ENCODE measurements at regions not wholly inside any gene's neighbourhood (a gene's known extent, or its start where the extent isn't known, plus 50 kb on each side); places are given as distances from the start of the nearest gene placed in this dataset.

- TF ChIP-seq CTCF (IDR thresholded peaks at IDR 0.05) = peak; percentile 81
- ATAC-seq (ENCODE audit: insufficient number of reproducible peaks, low FRiP score, low read depth) (no peak), DNase-seq (ENCODE audit: low spot score) (no peak)
These were observed 59.8 kb upstream of the DEK start for GRCh38 chr6:18323935-18324705.

GRCh38 chr6:18317850-18318249 is 53.5 kb upstream of the DEK start:
- Histone ChIP-seq H3K36me3 (no peaks in the 10 kb centered on the region), H3K27ac (no peak overlapping the region), H3K4me1 (ENCODE audit: control insufficient read depth in 1 of 2, low read depth in 2 of 2) (no peaks in the 10 kb centered on the region), H3K4me3 (no peak overlapping the region), H3K9me3 (no peaks in the 10 kb centered on the region), H3K27me3 (replicated peaks; ENCODE audit: insufficient read depth) (no peaks in the 10 kb centered on the region)
- DNase-seq (ENCODE audit: low spot score) (no peak), ATAC-seq (ENCODE audit: insufficient number of reproducible peaks, low FRiP score, low read depth) (no peak)
- no peak for TF ChIP-seq CTCF (IDR thresholded peaks at IDR 0.05)

More at GRCh38 chr6:18323935-18324705, 59.8 kb upstream of the DEK start:
- Histone ChIP-seq H3K27ac (no peak overlapping the region), H3K9me3 (no peaks in the 10 kb centered on the region), H3K27me3 (replicated peaks; ENCODE audit: insufficient read depth) (no peaks in the 10 kb centered on the region), H3K4me1 (ENCODE audit: control insufficient read depth in 1 of 2, low read depth in 2 of 2) (peaks cover 14 to 23% of the 10 kb centered on the region in 2 donors), H3K36me3 (no peaks in the 10 kb centered on the region), H3K4me3 (no peak overlapping the region)

- ATAC-seq (ENCODE audit: insufficient number of reproducible peaks, low FRiP score, low read depth) (no peak), DNase-seq (ENCODE audit: low spot score) (no peak)
- no peak for TF ChIP-seq CTCF (IDR thresholded peaks at IDR 0.05)
- H3K36me3 ChIP-seq = no peaks in the 10 kb centered on the region
- H3K4me1 ChIP-seq (ENCODE audit: control insufficient read depth in 1 of 2, low read depth in 2 of 2) = no peaks in the 10 kb centered on the region
- no peak overlapping the region for H3K27ac ChIP-seq
- no peaks in the 10 kb centered on the region for H3K9me3 ChIP-seq
- no peak overlapping the region for H3K4me3 ChIP-seq
- H3K27me3 ChIP-seq (replicated peaks; ENCODE audit: insufficient read depth) = no peaks in the 10 kb centered on the region
These were observed 50.1 kb upstream of the DEK start for GRCh38 chr6:18314317-18314997.

All from thoracic aorta (tissue), 2 donors.